ENCODE measurements at regions not wholly inside any gene's neighbourhood (a gene's known extent, or its start where the extent isn't known, plus 50 kb on each side); places are given as distances from the start of the nearest gene placed in this dataset.

DNA sequence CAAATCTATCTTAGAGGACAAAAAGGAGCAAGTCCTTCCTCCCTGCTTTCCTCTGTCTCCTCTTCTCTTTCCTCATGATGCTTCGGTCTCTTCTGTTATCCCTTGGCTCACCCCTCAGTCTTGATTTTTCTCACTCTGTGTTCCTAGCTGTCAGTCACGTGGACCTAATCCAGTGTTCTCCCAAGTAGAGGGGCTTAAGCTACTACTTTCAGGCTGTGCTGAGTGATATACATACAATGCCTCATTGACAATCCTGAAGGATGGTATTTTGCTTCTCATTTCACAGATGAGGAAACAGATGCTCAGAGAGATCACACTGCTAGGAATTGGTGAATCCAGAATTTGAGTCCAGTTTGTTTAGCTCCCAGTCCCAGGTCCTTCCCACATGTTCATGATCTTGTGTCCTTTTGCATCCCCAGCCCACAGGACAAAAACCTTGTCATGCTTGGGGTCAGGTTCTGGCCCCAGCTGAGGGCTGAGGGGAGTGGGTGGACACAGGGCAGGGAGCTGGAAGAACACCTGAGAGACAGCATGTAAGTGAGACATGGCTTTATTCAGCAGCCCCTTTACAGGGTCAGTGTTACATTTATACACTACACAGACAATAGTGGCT is 50.5 kb upstream of the KMT2E start:
- TF ChIP-seq, protein P1, sequence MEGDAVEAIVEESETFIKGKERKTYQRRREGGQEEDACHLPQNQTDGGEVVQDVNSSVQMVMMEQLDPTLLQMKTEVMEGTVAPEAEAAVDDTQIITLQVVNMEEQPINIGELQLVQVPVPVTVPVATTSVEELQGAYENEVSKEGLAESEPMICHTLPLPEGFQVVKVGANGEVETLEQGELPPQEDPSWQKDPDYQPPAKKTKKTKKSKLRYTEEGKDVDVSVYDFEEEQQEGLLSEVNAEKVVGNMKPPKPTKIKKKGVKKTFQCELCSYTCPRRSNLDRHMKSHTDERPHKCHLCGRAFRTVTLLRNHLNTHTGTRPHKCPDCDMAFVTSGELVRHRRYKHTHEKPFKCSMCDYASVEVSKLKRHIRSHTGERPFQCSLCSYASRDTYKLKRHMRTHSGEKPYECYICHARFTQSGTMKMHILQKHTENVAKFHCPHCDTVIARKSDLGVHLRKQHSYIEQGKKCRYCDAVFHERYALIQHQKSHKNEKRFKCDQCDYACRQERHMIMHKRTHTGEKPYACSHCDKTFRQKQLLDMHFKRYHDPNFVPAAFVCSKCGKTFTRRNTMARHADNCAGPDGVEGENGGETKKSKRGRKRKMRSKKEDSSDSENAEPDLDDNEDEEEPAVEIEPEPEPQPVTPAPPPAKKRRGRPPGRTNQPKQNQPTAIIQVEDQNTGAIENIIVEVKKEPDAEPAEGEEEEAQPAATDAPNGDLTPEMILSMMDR (IDR thresholded peaks at IDR 0.05): no peak
- no peak for TF ChIP-seq POLR2AphosphoS5 (IDR thresholded peaks at IDR 0.05)
- no peak for TF ChIP-seq POLR2A (IDR thresholded peaks at IDR 0.05)
